GM12878 (cell line): ENCODE measurements at regions not wholly inside any gene's neighbourhood (a gene's known extent, or its start where the extent isn't known, plus 50 kb on each side); places are given as distances from the start of the nearest gene placed in this dataset.

Experiments
- ASH2L ChIP-seq: fragments of 300-600, 200-600 bp; sonication (generic); IDR thresholded peaks from 2 replicates; pipeline ENCODE4 v1.6.1; 2017; ENCODE audit warnings: low read depth, mild to moderate bottlenecking, borderline replicate concordance
- EP300 ChIP-seq, 2 experiments: fragments of 150-350 bp in 1 of 2; IDR thresholded peaks; 2 replicates each; pipeline ENCODE4 v1.6.1; 2011 to 2012; ENCODE audit warnings: low read depth in 2 of 2, low read length in 2 of 2, borderline replicate concordance in 1 of 2, improper control_type of control experiment in 1 of 2, inconsistent platforms in 1 of 2; ENCODE audit not compliant: control insufficient read depth in 1 of 2
- EZH2 ChIP-seq: IDR thresholded peaks from 2 replicates; pipeline ENCODE4 v1.6.1; 2012; ENCODE audit warnings: low read depth, mild to moderate bottlenecking, control low read depth, inconsistent platforms, low read length, borderline replicate concordance; ENCODE audit not compliant: control insufficient read depth
- MEF2B ChIP-seq: fragments of 450-650 bp; IDR thresholded peaks from 2 replicates; pipeline ENCODE4 v1.6.1; 2018; ENCODE audit warnings: mild to moderate bottlenecking, moderate library complexity; ENCODE audit not compliant: partially characterized antibody, poor library complexity, severe bottlenecking
- MTA2 ChIP-seq: fragments of 450-650 bp; IDR thresholded peaks from 2 replicates; pipeline ENCODE4 v1.6.1; 2016; ENCODE audit warnings: low read depth, mild to moderate bottlenecking, moderate library complexity
- RAD51 ChIP-seq: fragments of 450-650 bp; IDR thresholded peaks from 2 replicates; pipeline ENCODE4 v1.6.1; 2016; ENCODE audit warnings: moderate library complexity, mild to moderate bottlenecking, inconsistent platforms
- SPI1 ChIP-seq: IDR thresholded peaks from 2 replicates; pipeline ENCODE4 v1.6.1; 2011; ENCODE audit warnings: low read depth, mild to moderate bottlenecking, low read length, moderate library complexity, borderline replicate concordance; ENCODE audit not compliant: insufficient read depth
- SREBF2 ChIP-seq: IDR thresholded peaks from 2 replicates; pipeline ENCODE4 v1.6.1; 2012; ENCODE audit warnings: mild to moderate bottlenecking, low read length
- TF ChIP-seq, protein P1 (sequence below): fragments of 450-650 bp; IDR thresholded peaks from 2 replicates; pipeline ENCODE4 v1.6.1; 2018; ENCODE audit warnings: mild to moderate bottlenecking, low read depth, moderate library complexity; ENCODE audit not compliant: partially characterized antibody

DNA sequence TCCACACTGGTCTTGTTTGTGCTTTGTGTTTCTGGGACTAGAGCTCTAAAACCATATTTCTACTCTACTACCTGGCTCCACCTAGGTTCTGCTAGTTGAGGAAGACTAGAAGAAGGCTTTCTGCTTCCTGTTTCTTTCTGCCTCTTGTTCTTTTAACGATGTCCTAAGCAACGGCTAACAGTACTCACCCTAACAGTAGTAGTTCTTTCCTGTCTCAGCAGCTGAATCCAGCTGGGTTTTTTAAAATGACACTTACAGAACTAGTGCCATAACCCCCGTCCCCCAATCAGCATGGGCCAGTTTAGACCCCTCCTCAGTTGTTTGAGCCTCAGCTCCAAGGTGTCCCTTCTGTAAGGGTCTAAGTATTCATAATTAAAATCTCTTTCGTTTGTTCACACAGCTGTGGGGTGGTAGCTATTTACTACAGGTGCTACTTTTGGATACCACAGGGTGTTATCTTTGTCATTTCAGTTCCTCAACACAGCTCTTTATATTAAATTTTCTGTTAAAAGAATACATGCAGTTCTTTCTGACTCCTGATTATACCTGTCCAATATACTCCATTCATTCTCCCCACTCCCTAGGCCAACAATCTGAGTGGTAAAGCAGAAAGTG, 790.2 kb downstream of the DHX35 start (continued):
- TF ChIP-seq ASH2L (no peak), SPI1 (peak; percentile 28; the same call in 1 of the 2 replicates), EZH2 (no peak), MEF2B (peak; percentile 42), SREBF2 (no peak), RAD51 (0 out of 2 replicates have a peak, but pooled peaks have one; percentile 12), MTA2 (peak; percentile 78; the same call in 1 of the 2 replicates), EP300 (IDR thresholded peaks at IDR 0.05; ENCODE audit: borderline replicate concordance in 1 of 2, control insufficient read depth in 1 of 2, low read depth in 2 of 2, low read length in 2 of 2) (peak; percentile 63 to 66; a peak in 2 of 4 replicates)
- TF ChIP-seq, protein P1, sequence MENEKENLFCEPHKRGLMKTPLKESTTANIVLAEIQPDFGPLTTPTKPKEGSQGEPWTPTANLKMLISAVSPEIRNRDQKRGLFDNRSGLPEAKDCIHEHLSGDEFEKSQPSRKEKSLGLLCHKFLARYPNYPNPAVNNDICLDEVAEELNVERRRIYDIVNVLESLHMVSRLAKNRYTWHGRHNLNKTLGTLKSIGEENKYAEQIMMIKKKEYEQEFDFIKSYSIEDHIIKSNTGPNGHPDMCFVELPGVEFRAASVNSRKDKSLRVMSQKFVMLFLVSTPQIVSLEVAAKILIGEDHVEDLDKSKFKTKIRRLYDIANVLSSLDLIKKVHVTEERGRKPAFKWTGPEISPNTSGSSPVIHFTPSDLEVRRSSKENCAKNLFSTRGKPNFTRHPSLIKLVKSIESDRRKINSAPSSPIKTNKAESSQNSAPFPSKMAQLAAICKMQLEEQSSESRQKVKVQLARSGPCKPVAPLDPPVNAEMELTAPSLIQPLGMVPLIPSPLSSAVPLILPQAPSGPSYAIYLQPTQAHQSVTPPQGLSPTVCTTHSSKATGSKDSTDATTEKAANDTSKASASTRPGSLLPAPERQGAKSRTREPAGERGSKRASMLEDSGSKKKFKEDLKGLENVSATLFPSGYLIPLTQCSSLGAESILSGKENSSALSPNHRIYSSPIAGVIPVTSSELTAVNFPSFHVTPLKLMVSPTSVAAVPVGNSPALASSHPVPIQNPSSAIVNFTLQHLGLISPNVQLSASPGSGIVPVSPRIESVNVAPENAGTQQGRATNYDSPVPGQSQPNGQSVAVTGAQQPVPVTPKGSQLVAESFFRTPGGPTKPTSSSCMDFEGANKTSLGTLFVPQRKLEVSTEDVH, result no peak
